UCSD-AML1 (cell line): ENCODE measurements at regions not wholly inside any gene's neighbourhood (a gene's known extent, or its start where the extent isn't known, plus 50 kb on each side); places are given as distances from the start of the nearest gene placed in this dataset.
A peak's percentile ranks its signal among the peaks of the same experiment; 100 is the strongest.
"Not testable (repeated sequence)": the region's sequence is repeated elsewhere in the genome, so short reads cannot be mapped to it uniquely, and the experiment has no call there.

Source experiments
- DNase-seq: peaks from one replicate; lab custom pipeline; 2025; ENCODE audit not compliant: unreplicated experiment; lab: John Stamatoyannopoulos, UW

GRCh38 chr4:53959343-53960120 is 104.9 kb downstream of the CHIC2 start:
- no peak for DNase-seq

GRCh38 chr4:53956454-53956853 is 108.0 kb downstream of the CHIC2 start:
- no peak for DNase-seq

GRCh38 chr4:53956053-53956452 is 108.4 kb downstream of the CHIC2 start:
- no peak for DNase-seq

GRCh38 chr4:53951414-53951813 is 113.0 kb downstream of the CHIC2 start:
- DNase-seq = no peak

GRCh38 chr4:53943345-53944085 is 120.9 kb downstream of the CHIC2 start:
- no peak for DNase-seq

- DNase-seq = no peak
These were observed 121.7 kb downstream of the CHIC2 start for GRCh38 chr4:53942712-53943111.

GRCh38 chr4:53941331-53941730 is 123.1 kb downstream of the CHIC2 start:
- DNase-seq = no peak

GRCh38 chr4:53939892-53940291 is 124.5 kb downstream of the CHIC2 start:
- DNase-seq = not testable (repeated sequence)

- no peak for DNase-seq
These were observed 126.5 kb downstream of the CHIC2 start for GRCh38 chr4:53937918-53938317.

GRCh38 chr4:53937327-53937726 is 127.1 kb downstream of the CHIC2 start:
- DNase-seq = no peak

GRCh38 chr4:53935780-53936179 is 128.6 kb downstream of the CHIC2 start:
- DNase-seq = no peak

- DNase-seq = no peak
These were observed 131.4 kb downstream of the CHIC2 start for GRCh38 chr4:53932796-53933610.

- no peak for DNase-seq
These were observed 132.9 kb downstream of the CHIC2 start for GRCh38 chr4:53931461-53931961.

GRCh38 chr4:53929955-53930798 is 134.2 kb downstream of the CHIC2 start:
- peak; percentile 54 for DNase-seq

- no peak for DNase-seq
These were observed 135.1 kb downstream of the CHIC2 start for GRCh38 chr4:53929311-53929710.

- DNase-seq = no peak
These were observed 135.6 kb downstream of the CHIC2 start for GRCh38 chr4:53928825-53929224.

GRCh38 chr4:53925050-53925605 is 139.3 kb downstream of the CHIC2 start:
- no peak for DNase-seq

GRCh38 chr4:53924333-53925049 is 139.9 kb downstream of the CHIC2 start:
- no peak for DNase-seq

GRCh38 chr4:53923921-53924320 is 140.5 kb downstream of the CHIC2 start:
- DNase-seq = no peak

- no peak for DNase-seq
These were observed 142.5 kb downstream of the CHIC2 start for GRCh38 chr4:53921856-53922255.
